ENCODE measurements at regions not wholly inside any gene's neighbourhood (a gene's known extent, or its start where the extent isn't known, plus 50 kb on each side); places are given as distances from the start of the nearest gene placed in this dataset.

- no peak for TF ChIP-seq CTCF (IDR thresholded peaks at IDR 0.05)
- TF ChIP-seq POLR2A (IDR thresholded peaks at IDR 0.05), result no peak
These were observed 844.5 kb downstream of the RPA4 start for GRCh38 chrX:97728215-97728614.
